Stimulated activated naive B cell treated with anti-CD40 and anti-IgM and Interleukin-4, amounts not matched to agents 10 μg/mL and 1 μg/mL and 100 μg/mL, for 72 hours (primary cell): ENCODE measurements at regions not wholly inside any gene's neighbourhood (a gene's known extent, or its start where the extent isn't known, plus 50 kb on each side); places are given as distances from the start of the nearest gene placed in this dataset.
"Not testable (repeated sequence)": the region's sequence is repeated elsewhere in the genome, so short reads cannot be mapped to it uniquely, and the experiment has no call there.

ENCODE experiments used
- ATAC-seq, 2 donors: fragments of 150-1000 bp; cut with Tn5 transposase; replicated peaks; 2 replicates each; pipeline ENCODE4 v1.10.0; 2021; ENCODE audit warnings: moderate library complexity in 1 of 2
- DNase-seq: peaks from one replicate; pipeline ENCODE4 v3.0.0; 2021
- H3K27ac Mint-ChIP-seq: one replicate; pipeline ENCODE4 v1.8.0; 2022; ENCODE audit warnings: mild to moderate bottlenecking, mixed read lengths
- H3K27me3 Mint-ChIP-seq, 2 donors: one replicate each; pipeline ENCODE4 v1.8.0; 2022; ENCODE audit warnings: mixed read lengths in 2 of 2
- H3K36me3 Mint-ChIP-seq, 2 donors: one replicate each; pipeline ENCODE4 v1.8.0; 2022; ENCODE audit warnings: mixed read lengths in 2 of 2, mild to moderate bottlenecking in 1 of 2
- H3K4me1 Mint-ChIP-seq, 2 donors: one replicate each; pipeline ENCODE4 v1.8.0; 2022; ENCODE audit warnings: mixed read lengths in 2 of 2, mild to moderate bottlenecking in 1 of 2
- H3K4me3 Mint-ChIP-seq, 2 donors: one replicate each; pipeline ENCODE4 v1.8.0; 2022; ENCODE audit warnings: mild to moderate bottlenecking in 2 of 2, mixed read lengths in 2 of 2, moderate library complexity in 1 of 2
- H3K9me3 Mint-ChIP-seq, 2 donors: one replicate each; pipeline ENCODE4 v1.8.0; 2022; ENCODE audit warnings: mixed read lengths in 2 of 2, mild to moderate bottlenecking in 1 of 2

DNA sequence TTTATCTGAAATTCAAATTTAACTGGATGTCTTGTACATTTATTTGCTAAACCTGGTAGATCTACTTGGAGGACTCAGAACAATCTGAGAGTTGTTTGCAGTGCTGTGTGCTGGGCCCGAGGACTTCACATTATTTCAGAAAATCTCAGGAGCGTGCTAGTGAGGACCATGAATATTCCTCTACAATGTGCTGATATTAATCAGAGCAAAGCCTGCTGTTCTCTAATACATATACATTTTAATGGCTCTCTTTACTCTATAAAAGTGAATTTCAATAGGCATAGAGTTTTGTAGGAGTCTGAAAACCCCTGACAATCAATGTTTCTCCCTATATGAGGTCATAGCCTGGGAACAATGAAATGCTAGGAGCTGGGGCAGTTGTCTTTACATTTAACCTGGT lies 144.3 kb downstream of the NEDD1 start:
- H3K27me3 Mint-ChIP-seq, result peaks cover 0 to 7% of the 10 kb centered on the region in 2 donors
- DNase-seq (no peak), ATAC-seq (no peak)
- no peaks in the 10 kb centered on the region for H3K4me1 Mint-ChIP-seq
- no peak overlapping the region for H3K27ac Mint-ChIP-seq
- no peaks in the 10 kb centered on the region for H3K36me3 Mint-ChIP-seq
- H3K4me3 Mint-ChIP-seq, result no peak overlapping the region
- H3K9me3 Mint-ChIP-seq, result no peaks in the 10 kb centered on the region

DNA sequence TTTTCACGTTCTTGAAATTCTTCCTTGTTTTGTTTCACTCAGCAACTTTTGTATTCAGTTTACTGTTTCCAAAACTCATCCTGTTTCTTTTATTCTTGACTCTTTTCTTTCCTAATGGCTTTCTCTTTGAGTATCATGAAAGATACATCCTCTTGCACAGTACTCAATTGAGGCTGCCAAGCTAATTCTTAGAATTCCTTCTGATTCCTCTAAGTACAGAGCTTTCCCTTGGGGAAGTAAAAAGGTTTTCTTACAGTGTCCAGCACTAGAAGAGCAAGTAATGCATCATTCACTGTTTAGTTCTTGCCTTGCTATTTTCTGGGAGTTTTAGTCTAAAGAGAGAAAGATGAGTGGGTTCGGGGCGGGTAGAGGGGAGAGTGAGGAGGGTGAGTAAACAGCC lies 154.1 kb downstream of the NEDD1 start:
- no peak overlapping the region for H3K4me3 Mint-ChIP-seq

GRCh38 chr12:97063292-97063935 lies 156.4 kb downstream of the NEDD1 start:
- H3K27ac Mint-ChIP-seq, result no peak overlapping the region
- no peaks in the 10 kb centered on the region for H3K4me1 Mint-ChIP-seq
- H3K27me3 Mint-ChIP-seq, result peaks cover 5 to 8% of the 10 kb centered on the region in 2 donors
- no peaks in the 10 kb centered on the region for H3K36me3 Mint-ChIP-seq
- H3K9me3 Mint-ChIP-seq, result peaks cover 0 to 2% of the 10 kb centered on the region in 2 donors
- no peak overlapping the region for H3K4me3 Mint-ChIP-seq
- DNase-seq (no peak), ATAC-seq (no peak)

More for the DNA sequence above, 154.1 kb downstream of the NEDD1 start:
- DNase-seq, result no peak
- Mint-ChIP-seq H3K27ac (no peak overlapping the region), H3K27me3 (peaks cover 5 to 8% of the 10 kb centered on the region in 2 donors), H3K36me3 (no peaks in the 10 kb centered on the region), H3K4me1 (no peaks in the 10 kb centered on the region), H3K9me3 (peaks cover 12% of the 10 kb centered on the region in 2 donors)
- ATAC-seq, result no peak

DNA sequence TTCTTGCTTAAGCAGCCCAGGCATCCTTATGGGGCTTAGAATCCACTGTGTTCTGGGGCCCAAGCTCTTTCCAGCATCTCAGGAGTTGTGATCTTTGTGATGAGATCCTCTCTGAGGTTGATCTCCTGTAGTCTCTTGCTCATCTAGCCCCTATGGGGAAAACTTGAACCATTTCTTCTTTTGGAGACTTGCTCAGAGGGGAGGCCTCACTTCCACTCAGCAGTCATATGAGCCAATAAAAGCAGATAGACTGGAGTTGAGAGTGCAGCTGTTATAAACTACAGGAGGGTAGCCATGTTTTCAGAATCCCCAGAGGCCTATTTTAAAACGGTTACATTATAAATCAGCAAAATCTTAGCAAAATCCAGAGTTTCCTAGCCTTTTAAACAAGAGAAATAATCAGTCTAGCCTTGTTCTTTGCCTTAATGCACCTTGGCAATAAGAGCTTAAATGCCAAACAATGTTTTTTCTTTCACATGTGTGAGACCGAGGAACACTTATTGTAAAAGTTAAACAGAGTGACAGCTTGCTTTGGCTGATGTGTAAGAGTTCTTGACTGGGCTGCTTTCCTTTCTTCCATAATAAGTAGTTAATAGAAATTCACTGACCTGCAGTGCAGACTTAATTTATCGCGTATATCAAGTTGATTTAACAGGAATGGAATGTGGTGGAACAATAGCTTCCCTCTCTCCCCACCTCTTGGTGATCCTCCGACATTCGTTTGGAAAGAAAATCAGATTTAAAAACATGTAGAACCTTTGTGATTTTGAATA lies 168.3 kb downstream of the NEDD1 start:
- DNase-seq (no peak), ATAC-seq (no peak)
- Mint-ChIP-seq H3K36me3 (no peaks in the 10 kb centered on the region), H3K4me3 (no peak overlapping the region), H3K9me3 (peaks cover 0 to 1% of the 10 kb centered on the region in 2 donors), H3K27me3 (no peaks in the 10 kb centered on the region), H3K27ac (no peak overlapping the region), H3K4me1 (no peaks in the 10 kb centered on the region)

GRCh38 chr12:97075934-97076630 lies 169.0 kb downstream of the NEDD1 start:
- Mint-ChIP-seq H3K27me3 (no peaks in the 10 kb centered on the region), H3K9me3 (peaks cover 0 to 1% of the 10 kb centered on the region in 2 donors), H3K4me1 (no peaks in the 10 kb centered on the region), H3K27ac (no peak overlapping the region), H3K36me3 (no peaks in the 10 kb centered on the region), H3K4me3 (no peak overlapping the region)
- ATAC-seq (no peak), DNase-seq (no peak)

DNA sequence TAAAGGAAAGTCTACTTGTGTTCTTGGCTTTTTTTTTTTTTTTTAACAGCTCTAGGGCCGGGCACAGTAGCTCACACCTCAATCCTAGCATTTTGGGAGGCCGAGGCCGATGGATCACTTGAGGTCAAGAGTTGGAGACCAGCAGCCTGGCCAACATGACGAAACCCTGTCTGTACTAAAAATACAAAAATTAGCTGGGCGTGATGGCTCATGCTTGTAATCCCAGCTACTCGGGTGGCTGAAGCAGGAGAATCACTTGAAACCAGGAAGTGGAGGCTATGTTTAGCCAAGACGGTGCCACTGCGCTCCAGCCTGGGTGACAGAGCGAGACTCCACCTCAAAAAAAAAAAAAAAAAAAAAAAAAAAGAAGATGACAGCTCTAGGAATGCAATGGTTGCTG lies 169.9 kb downstream of the NEDD1 start:
- H3K4me3 Mint-ChIP-seq, DNase-seq, H3K9me3 Mint-ChIP-seq, H3K27ac Mint-ChIP-seq, H3K27me3 Mint-ChIP-seq, H3K4me1 Mint-ChIP-seq, H3K36me3 Mint-ChIP-seq, ATAC-seq: not testable (repeated sequence)

GRCh38 chr12:97082029-97082428 lies 175.0 kb downstream of the NEDD1 start:
- H3K36me3 Mint-ChIP-seq, result no peaks in the 10 kb centered on the region
- H3K4me3 Mint-ChIP-seq, result no peak overlapping the region
- H3K4me1 Mint-ChIP-seq, result no peaks in the 10 kb centered on the region

GRCh38 chr12:97093187-97093683 lies 186.2 kb downstream of the NEDD1 start:
- Mint-ChIP-seq H3K27ac (no peak overlapping the region), H3K4me3 (no peak overlapping the region), H3K9me3 (no peaks in the 10 kb centered on the region), H3K4me1 (no peaks in the 10 kb centered on the region), H3K27me3 (peaks cover 6 to 7% of the 10 kb centered on the region in 2 donors), H3K36me3 (no peaks in the 10 kb centered on the region)
- ATAC-seq (no peak), DNase-seq (no peak)

More at GRCh38 chr12:97082029-97082428, 175.0 kb downstream of the NEDD1 start:
- peaks cover 3 to 4% of the 10 kb centered on the region in 2 donors for H3K9me3 Mint-ChIP-seq
- ATAC-seq, result no peak
- no peak for DNase-seq
- no peak overlapping the region for H3K27ac Mint-ChIP-seq
- H3K27me3 Mint-ChIP-seq, result no peaks in the 10 kb centered on the region

DNA sequence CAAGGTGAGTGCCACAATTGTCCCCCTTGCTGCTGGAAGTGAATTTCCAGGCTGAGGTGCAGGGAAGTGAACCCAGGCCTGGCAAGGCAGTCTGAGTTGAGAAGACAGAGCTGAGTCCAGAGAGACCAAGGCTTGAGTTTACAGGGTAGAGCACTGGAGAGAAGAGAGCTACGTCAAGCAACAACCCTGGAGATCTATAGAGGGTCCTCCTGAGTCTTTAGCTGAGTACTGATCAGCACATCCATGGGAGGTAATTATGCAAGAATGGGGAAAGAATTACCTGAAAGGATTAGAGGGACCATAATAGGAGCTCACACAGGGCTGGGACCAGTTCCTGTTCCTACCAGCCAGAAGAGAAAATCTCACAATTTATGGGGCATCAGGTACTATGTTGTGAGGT lies 190.7 kb downstream of the NEDD1 start:
- Mint-ChIP-seq H3K4me1 (no peaks in the 10 kb centered on the region), H3K27me3 (no peaks in the 10 kb centered on the region), H3K27ac (no peak overlapping the region), H3K9me3 (peaks cover 0 to 5% of the 10 kb centered on the region in 2 donors), H3K4me3 (no peak overlapping the region), H3K36me3 (no peaks in the 10 kb centered on the region)
- DNase-seq (no peak), ATAC-seq (peak in 1 of 2 donors; percentile 14)

DNA sequence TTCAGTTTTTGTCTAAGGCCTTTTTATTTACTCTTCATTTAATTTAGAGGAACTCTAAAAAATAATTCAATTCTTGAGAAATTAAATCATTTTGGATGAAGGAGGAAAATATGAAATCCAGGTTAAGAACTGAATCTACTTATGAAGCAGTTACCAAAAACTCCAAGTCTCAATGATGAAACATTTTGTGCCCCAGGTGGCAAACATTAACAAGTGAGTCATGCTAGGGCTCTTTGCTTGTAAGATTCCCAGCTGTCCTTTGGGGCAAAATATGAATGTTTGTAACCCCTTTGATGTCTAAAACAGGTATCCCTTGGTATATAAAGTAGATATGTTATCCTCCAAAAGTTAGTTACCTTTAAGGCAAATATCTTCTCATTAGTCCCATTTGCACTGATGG lies 202.4 kb downstream of the NEDD1 start:
- ATAC-seq (no peak), DNase-seq (no peak)
- Mint-ChIP-seq H3K9me3 (peaks cover 10 to 21% of the 10 kb centered on the region in 2 donors), H3K4me1 (no peaks in the 10 kb centered on the region), H3K27me3 (peaks cover 4 to 5% of the 10 kb centered on the region in 2 donors), H3K36me3 (no peaks in the 10 kb centered on the region), H3K27ac (no peak overlapping the region), H3K4me3 (no peak overlapping the region)

- DNase-seq, result no peak
- no peak overlapping the region for H3K27ac Mint-ChIP-seq
- no peaks in the 10 kb centered on the region for H3K4me1 Mint-ChIP-seq
- peaks cover 4 to 5% of the 10 kb centered on the region in 2 donors for H3K27me3 Mint-ChIP-seq
- no peak overlapping the region for H3K4me3 Mint-ChIP-seq
- no peak for ATAC-seq
- peaks cover 2 to 8% of the 10 kb centered on the region in 2 donors for H3K9me3 Mint-ChIP-seq
- no peaks in the 10 kb centered on the region for H3K36me3 Mint-ChIP-seq
Measured at GRCh38 chr12:97112136-97112535, 205.1 kb downstream of the NEDD1 start.

- DNase-seq (no peak), ATAC-seq (no peak)
- Mint-ChIP-seq H3K27me3 (no peaks in the 10 kb centered on the region), H3K4me1 (no peaks in the 10 kb centered on the region), H3K36me3 (no peaks in the 10 kb centered on the region), H3K27ac (no peak overlapping the region), H3K4me3 (no peak overlapping the region), H3K9me3 (peaks cover 0 to under 1% of the 10 kb centered on the region in 2 donors)
Measured at GRCh38 chr12:97118796-97119375, 211.8 kb downstream of the NEDD1 start.

DNA sequence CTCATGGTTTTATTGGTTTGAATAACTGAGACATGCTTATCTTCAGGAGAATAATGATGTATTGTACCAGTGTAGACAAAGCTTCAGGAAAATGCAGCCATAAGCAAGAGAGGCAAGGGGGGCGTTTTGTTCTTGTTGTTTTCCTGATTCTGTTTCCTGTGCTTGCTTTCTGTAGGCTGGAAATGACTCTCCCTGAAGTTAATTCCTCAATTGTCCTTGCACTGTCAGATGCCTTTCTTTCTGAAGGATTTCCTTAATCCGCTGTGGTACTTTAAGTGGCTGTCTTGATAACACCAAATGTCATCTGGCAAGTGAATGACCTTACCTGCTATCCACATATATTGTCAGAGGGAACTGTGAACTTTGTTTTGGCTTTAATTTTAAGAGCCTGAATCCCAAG lies 220.0 kb downstream of the NEDD1 start:
- no peaks in the 10 kb centered on the region for H3K36me3 Mint-ChIP-seq
- no peak overlapping the region for H3K27ac Mint-ChIP-seq
- no peak for DNase-seq
- no peak overlapping the region for H3K4me3 Mint-ChIP-seq
- H3K27me3 Mint-ChIP-seq, result no peaks in the 10 kb centered on the region
- peaks cover 3 to 6% of the 10 kb centered on the region in 2 donors for H3K9me3 Mint-ChIP-seq
- ATAC-seq, result no peak
- no peaks in the 10 kb centered on the region for H3K4me1 Mint-ChIP-seq

DNA sequence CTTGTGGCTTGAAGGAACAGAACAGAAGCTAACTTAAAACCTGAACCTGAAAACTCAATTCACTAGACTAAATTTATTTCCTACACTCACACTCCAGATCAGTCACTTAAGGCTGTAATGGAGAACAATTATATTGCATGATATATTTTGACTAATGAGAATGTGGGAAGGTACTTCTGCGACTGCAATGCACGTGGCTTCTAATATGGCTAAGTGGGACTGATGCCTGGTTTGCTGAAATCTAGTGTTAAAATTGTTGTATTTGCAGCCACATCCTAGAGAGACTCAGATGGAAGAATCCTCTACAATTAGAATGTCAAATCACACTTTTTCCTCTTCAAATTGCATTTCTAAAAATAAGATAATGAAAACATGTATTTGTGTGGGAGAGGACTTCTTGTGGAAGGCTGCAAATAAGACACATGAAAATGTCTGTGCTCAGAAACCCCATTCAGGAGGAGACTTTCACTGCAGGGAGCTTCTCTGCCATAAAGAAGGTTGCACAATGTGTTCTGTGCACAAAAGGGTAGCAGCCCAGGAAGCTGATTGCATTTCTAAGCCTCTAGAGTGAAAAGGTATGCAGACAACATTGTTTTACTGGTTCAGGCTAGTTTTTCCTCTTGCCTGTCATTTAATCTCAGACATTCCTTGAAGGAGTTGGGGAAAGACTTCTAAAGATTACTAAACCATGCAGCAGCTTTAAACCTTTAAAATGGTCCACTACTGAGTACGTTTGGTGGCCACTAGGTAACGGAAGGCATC lies 224.3 kb downstream of the NEDD1 start:
- ATAC-seq, result no peak
- H3K27me3 Mint-ChIP-seq, result peaks cover 5 to 10% of the 10 kb centered on the region in 2 donors

More for the DNA sequence above, 224.3 kb downstream of the NEDD1 start:
- Mint-ChIP-seq H3K36me3 (no peaks in the 10 kb centered on the region), H3K4me1 (no peaks in the 10 kb centered on the region), H3K4me3 (no peak overlapping the region), H3K27ac (no peak overlapping the region), H3K9me3 (peaks cover 3 to 6% of the 10 kb centered on the region in 2 donors)
- no peak for DNase-seq
